Naive thymus-derived CD4-positive, alpha-beta T cell (primary cell): ENCODE measurements at regions not wholly inside any gene's neighbourhood (a gene's known extent, or its start where the extent isn't known, plus 50 kb on each side); places are given as distances from the start of the nearest gene placed in this dataset.
"Not testable (repeated sequence)": the region's sequence is repeated elsewhere in the genome, so short reads cannot be mapped to it uniquely, and the experiment has no call there.

Experiments
- ATAC-seq: fragments of 150-1000 bp; cut with Tn5 transposase; 2 replicates; pipeline ENCODE4 v1.10.0; 2021; ENCODE audit warnings: mild to moderate bottlenecking, moderate library complexity
- CTCF ChIA-PET: fragments of 350-600 bp; sonication (Branson Sonifier 250); formaldehyde crosslinking; loops from one replicate; lab custom pipeline; 2021; ENCODE audit warnings: antibody characterized with exemption; lab: Charles Lee
- POLR2A ChIA-PET: fragments of 350-600 bp; sonication (Branson Sonifier 250); formaldehyde crosslinking; loops from one replicate; lab custom pipeline; 2021; ENCODE audit warnings: antibody characterized with exemption, inconsistent platforms; lab: Charles Lee
- DNase-seq, 9 donors: peaks; one replicate each; pipeline versions ENCODE4 v3.0.0 to v3.0.0-alpha.2; 2020 to 2022; ENCODE audit warnings: mixed read lengths in 1 of 9
- H3K27ac ChIP-seq: one replicate; pipeline ENCODE4 v1.7.0; 2013; ENCODE audit warnings: mild to moderate bottlenecking, low read depth, low read length, moderate library complexity
- H3K27me3 ChIP-seq, 2 donors: one replicate each; pipeline ENCODE4 v1.7.0; 2013; ENCODE audit warnings: low read length in 2 of 2, mild to moderate bottlenecking in 2 of 2, moderate library complexity in 2 of 2; ENCODE audit not compliant: control insufficient read depth in 2 of 2, insufficient read depth in 2 of 2
- H3K36me3 ChIP-seq, 3 experiments: 1 replicate in 2 of 3; 2 replicates in 1 of 3; pipeline ENCODE4 v1.7.0; 2013; ENCODE audit warnings: low read length in 3 of 3, mild to moderate bottlenecking in 3 of 3, moderate library complexity in 1 of 3; ENCODE audit not compliant: insufficient read depth in 3 of 3, control insufficient read depth in 2 of 3
- H3K4me1 ChIP-seq, 2 donors: one replicate each; pipeline ENCODE4 v1.7.0; 2013; ENCODE audit warnings: low read length in 2 of 2, mild to moderate bottlenecking in 2 of 2, moderate library complexity in 1 of 2; ENCODE audit not compliant: control insufficient read depth in 2 of 2, insufficient read depth in 2 of 2
- H3K4me3 ChIP-seq: 2 replicates; pipeline ENCODE4 v1.7.0; 2013; ENCODE audit warnings: mild to moderate bottlenecking, low read length
- H3K9me3 ChIP-seq, 3 experiments: 1 replicate in 2 of 3; 2 replicates in 1 of 3; pipeline ENCODE4 v1.7.0; 2013; ENCODE audit warnings: low read length in 3 of 3; ENCODE audit not compliant: control insufficient read depth in 2 of 3
- H3K27ac Mint-ChIP-seq, 9 donors: one replicate each; pipeline ENCODE4 v1.8.0; 2020 to 2022; ENCODE audit warnings: mixed read lengths in 9 of 9, mild to moderate bottlenecking in 8 of 9, moderate library complexity in 5 of 9, inconsistent platforms in 2 of 9
- H3K27me3 Mint-ChIP-seq, 5 donors: one replicate each; pipeline ENCODE4 v1.8.0; 2021 to 2022; ENCODE audit warnings: mixed read lengths in 5 of 5, mild to moderate bottlenecking in 1 of 5
- H3K36me3 Mint-ChIP-seq, 5 donors: one replicate each; pipeline ENCODE4 v1.8.0; 2020 to 2022; ENCODE audit warnings: mixed read lengths in 5 of 5, mild to moderate bottlenecking in 3 of 5, inconsistent platforms in 1 of 5
- H3K4me1 Mint-ChIP-seq, 7 donors: one replicate each; pipeline ENCODE4 v1.8.0; 2020 to 2022; ENCODE audit warnings: mixed read lengths in 7 of 7, mild to moderate bottlenecking in 3 of 7, inconsistent platforms in 1 of 7
- H3K4me3 Mint-ChIP-seq, 10 donors: one replicate each; pipeline ENCODE4 v1.8.0; 2020 to 2022; ENCODE audit warnings: mild to moderate bottlenecking in 10 of 10, mixed read lengths in 10 of 10, moderate library complexity in 6 of 10, inconsistent platforms in 2 of 10
- H3K9me3 Mint-ChIP-seq, 11 donors: one replicate each; pipeline ENCODE4 v1.8.0; 2020 to 2022; ENCODE audit warnings: mixed read lengths in 11 of 11, mild to moderate bottlenecking in 4 of 11, inconsistent platforms in 1 of 11, moderate library complexity in 1 of 11
- intact Hi-C, 2 donors: fragments of 100-400 bp; cut with micrococcal nuclease; formaldehyde crosslinking; loops; one replicate each; pipeline ENCODE4 v1.15.1; 2023

DNA sequence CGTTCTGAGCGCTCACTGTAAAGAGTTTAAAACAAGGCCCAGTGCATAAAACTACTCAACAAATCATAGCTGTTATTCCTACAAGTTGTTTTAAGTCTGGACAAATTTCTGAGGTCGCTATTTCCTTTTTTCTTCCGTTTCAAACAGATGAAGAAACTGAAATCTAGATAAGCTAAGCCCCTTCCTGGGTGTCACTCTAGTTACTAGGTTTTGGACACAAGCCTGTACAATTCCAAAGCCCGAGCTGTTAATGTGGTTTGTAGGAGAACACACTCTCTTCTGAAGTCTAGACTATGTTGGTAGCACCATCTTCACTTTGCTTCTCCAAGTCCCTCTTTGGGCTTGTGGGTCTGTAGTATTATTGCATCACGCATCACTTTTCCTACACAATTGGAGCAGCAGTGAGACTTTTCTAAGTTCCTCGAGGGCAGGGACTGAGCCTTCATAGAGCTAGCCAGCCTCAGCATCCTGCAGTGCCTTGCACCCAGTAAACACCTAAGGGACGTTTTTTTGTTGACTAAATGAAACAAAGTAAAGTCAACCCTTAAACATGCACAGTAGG, 142.6 kb upstream of the PROK2 start:
- DNase-seq (no peak), ATAC-seq (no peak)
- Mint-ChIP-seq H3K4me3 (no peak overlapping the region), H3K36me3 (no peaks in the 10 kb centered on the region), H3K9me3 (no peaks in the 10 kb centered on the region), H3K4me1 (peaks cover 0 to 5% (median 0%) of the 10 kb centered on the region in 7 donors), H3K27ac (peak overlapping the region in 1 of 9 donors; percentile 39), H3K27me3 (peaks cover 0 to 4% (median 0%) of the 10 kb centered on the region in 5 donors)
- H3K4me3 ChIP-seq, result no peak overlapping the region
- H3K9me3 ChIP-seq, result no peaks in the 10 kb centered on the region
- intact Hi-C loops, result loop anchor here in 1 of 2 donors (5.0 kb wide), 1 partner anchor 215 kb away; no protein-coding TSS in a partner anchor
- H3K4me1 ChIP-seq, result no peaks in the 10 kb centered on the region
- no peaks in the 10 kb centered on the region for H3K36me3 ChIP-seq
- H3K27ac ChIP-seq, result no peak overlapping the region
- POLR2A ChIA-PET, result interaction anchor here (0.6 kb wide), 1 partner anchor 10 kb away, joined by 3 read pairs; no protein-coding TSS in a partner anchor
- no peaks in the 10 kb centered on the region for H3K27me3 ChIP-seq
- CTCF ChIA-PET, result interaction anchor here (0.9 kb wide), 1 partner anchor 891 kb away, joined by 3 read pairs; no protein-coding TSS in a partner anchor

- H3K4me1 ChIP-seq, result no peaks in the 10 kb centered on the region
- Mint-ChIP-seq H3K4me3 (no peak overlapping the region), H3K36me3 (no peaks in the 10 kb centered on the region), H3K27ac (peak overlapping the region in 1 of 9 donors; percentile 18), H3K4me1 (peaks cover 0 to 5% (median 0%) of the 10 kb centered on the region in 7 donors), H3K9me3 (no peaks in the 10 kb centered on the region), H3K27me3 (peaks cover 0 to 4% (median 0%) of the 10 kb centered on the region in 5 donors)
- no peak overlapping the region for H3K27ac ChIP-seq
- no peak for DNase-seq
- no peaks in the 10 kb centered on the region for H3K9me3 ChIP-seq
- CTCF ChIA-PET, result interaction anchor here (0.7 to 1.0 kb wide), 2 partner anchors 740 to 896 kb away, joined by 3 to 4 read pairs; no protein-coding TSS in a partner anchor
- ATAC-seq, result no peak
- intact Hi-C loops, result loop anchor here (1.0 to 5.0 kb wide), 5 partner anchors 214 to 896 kb away; no protein-coding TSS in a partner anchor
- no peak overlapping the region for H3K4me3 ChIP-seq
- no peaks in the 10 kb centered on the region for H3K27me3 ChIP-seq
- no peaks in the 10 kb centered on the region for H3K36me3 ChIP-seq
- POLR2A ChIA-PET, result no interaction called here
Measured at GRCh38 chr3:71926616-71927015, 141.7 kb upstream of the PROK2 start.

DNA sequence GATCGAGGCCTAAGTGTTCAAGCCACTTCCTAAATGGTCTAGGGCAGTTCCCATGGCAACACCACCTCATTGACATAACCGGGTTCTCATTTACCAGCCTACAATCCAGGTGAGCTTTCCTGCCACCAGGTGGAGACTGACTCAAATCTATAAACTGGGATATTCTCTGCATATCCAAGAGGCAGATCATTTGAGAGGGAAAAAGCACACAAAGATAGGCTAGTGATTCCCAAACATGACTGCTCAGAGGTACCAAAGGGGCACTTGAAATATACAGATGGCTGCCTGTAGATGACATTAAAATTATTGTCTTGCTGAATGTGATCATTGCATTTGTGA, 141.3 kb upstream of the PROK2 start:
- Histone ChIP-seq H3K4me1 (no peaks in the 10 kb centered on the region), H3K36me3 (no peaks in the 10 kb centered on the region), H3K4me3 (no peak overlapping the region), H3K27ac (no peak overlapping the region), H3K9me3 (no peaks in the 10 kb centered on the region), H3K27me3 (no peaks in the 10 kb centered on the region)
- Mint-ChIP-seq H3K4me1 (peaks cover 0 to 5% (median 0%) of the 10 kb centered on the region in 7 donors), H3K4me3 (no peak overlapping the region), H3K36me3 (no peaks in the 10 kb centered on the region), H3K9me3 (no peaks in the 10 kb centered on the region), H3K27me3 (peaks cover 0 to 4% (median 0%) of the 10 kb centered on the region in 5 donors), H3K27ac (peak overlapping the region in 1 of 9 donors; percentile 18)
- ATAC-seq, result no peak
- POLR2A ChIA-PET, result no interaction called here
- DNase-seq, result peak in 4 of 9 donors; percentile 10 to 35 (median 15)
- CTCF ChIA-PET, result interaction anchor here (0.7 to 1.0 kb wide), 3 partner anchors 740 to 900 kb away, joined by 3 to 4 read pairs (median 3); no protein-coding TSS in a partner anchor
- intact Hi-C loops, result loop anchor here (1.0 to 5.0 kb wide), 5 partner anchors 214 to 896 kb away; no protein-coding TSS in a partner anchor

- H3K27ac ChIP-seq, H3K4me1 Mint-ChIP-seq, H3K27me3 Mint-ChIP-seq, H3K36me3 ChIP-seq, H3K27me3 ChIP-seq, H3K36me3 Mint-ChIP-seq, ATAC-seq, H3K4me3 ChIP-seq, H3K4me3 Mint-ChIP-seq, H3K4me1 ChIP-seq, DNase-seq, H3K9me3 ChIP-seq, H3K9me3 Mint-ChIP-seq, POLR2A ChIA-PET, H3K27ac Mint-ChIP-seq: not testable (repeated sequence)
- CTCF ChIA-PET, result interaction anchor here (0.6 to 1.0 kb wide), 4 partner anchors 741 to 900 kb away, joined by 3 to 4 read pairs (median 3); no protein-coding TSS in a partner anchor
- intact Hi-C loops, result loop anchor here (1.0 to 5.0 kb wide), 5 partner anchors 213 to 897 kb away; no protein-coding TSS in a partner anchor
Measured at GRCh38 chr3:71925511-71926261, 140.7 kb upstream of the PROK2 start.

DNA sequence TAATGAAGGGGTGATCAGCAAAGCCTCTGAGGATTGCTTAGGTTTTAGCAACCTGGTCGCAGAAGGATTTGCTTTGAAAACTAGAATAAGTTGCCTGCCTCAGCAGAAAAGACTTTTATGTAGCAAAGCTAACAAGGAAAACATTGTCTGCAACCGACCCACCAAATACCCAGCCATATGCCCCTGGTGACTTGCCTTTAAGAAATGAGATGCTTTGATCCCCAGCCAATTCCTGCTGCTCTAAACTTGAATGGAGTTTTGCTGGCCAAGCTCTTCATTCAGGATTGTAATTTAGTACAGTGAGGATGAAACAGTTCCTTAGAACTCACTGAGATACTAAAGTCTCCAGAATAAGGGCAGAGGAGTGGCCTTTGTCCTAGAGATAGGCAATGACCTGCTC, 139.8 kb upstream of the PROK2 start:
- H3K27me3 Mint-ChIP-seq, result peaks cover 0 to 4% (median 2%) of the 10 kb centered on the region in 5 donors
- ATAC-seq, result no peak
- Histone ChIP-seq H3K27me3 (no peaks in the 10 kb centered on the region), H3K27ac (no peak overlapping the region), H3K4me1 (no peaks in the 10 kb centered on the region), H3K4me3 (no peak overlapping the region), H3K9me3 (no peaks in the 10 kb centered on the region), H3K36me3 (no peaks in the 10 kb centered on the region)
- no peak for DNase-seq
- POLR2A ChIA-PET, result no interaction called here
- H3K4me1 Mint-ChIP-seq, result peaks cover 0 to 5% (median 0%) of the 10 kb centered on the region in 7 donors
- no peak overlapping the region for H3K4me3 Mint-ChIP-seq
- CTCF ChIA-PET, result no interaction called here
- intact Hi-C loops, result loop anchor here in 1 of 2 donors (5.0 kb wide), 1 partner anchor 212 kb away; no protein-coding TSS in a partner anchor
- H3K27ac Mint-ChIP-seq, result no peak overlapping the region
- H3K9me3 Mint-ChIP-seq, result no peaks in the 10 kb centered on the region
- H3K36me3 Mint-ChIP-seq, result no peaks in the 10 kb centered on the region

DNA sequence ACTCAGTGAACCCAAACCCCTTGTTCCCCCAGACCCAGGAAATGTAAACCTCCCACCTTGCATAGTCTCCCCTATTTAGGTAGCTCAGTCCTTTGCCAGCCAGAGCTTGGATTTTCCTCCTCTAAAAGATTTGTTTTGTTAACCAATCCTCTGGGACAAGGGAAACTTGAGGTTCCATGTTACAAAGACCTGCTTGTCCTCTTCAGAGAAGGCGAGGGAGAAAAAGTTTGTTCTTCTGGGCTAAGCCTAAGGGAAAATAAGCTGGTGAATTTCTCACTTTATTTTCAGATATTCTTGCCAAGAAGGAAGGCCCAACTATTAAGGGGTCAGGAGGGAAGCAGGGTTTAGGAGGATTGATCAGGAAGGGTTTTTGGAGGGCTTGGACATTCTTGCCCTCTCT, 136.1 kb upstream of the PROK2 start:
- intact Hi-C loops, result no loop called here
- H3K4me1 ChIP-seq, result no peaks in the 10 kb centered on the region
- peaks cover 0 to 11% (median 7%) of the 10 kb centered on the region in 5 donors for H3K27me3 Mint-ChIP-seq
- POLR2A ChIA-PET, result no interaction called here
- H3K27ac Mint-ChIP-seq, result no peak overlapping the region
- no peaks in the 10 kb centered on the region for H3K9me3 ChIP-seq
- no peak for ATAC-seq
- peaks cover 0 to 6% (median 0%) of the 10 kb centered on the region in 5 donors for H3K36me3 Mint-ChIP-seq
- peaks cover 0 to 3% (median 0%) of the 10 kb centered on the region in 11 donors for H3K9me3 Mint-ChIP-seq
- CTCF ChIA-PET, result no interaction called here
- H3K4me3 Mint-ChIP-seq, result no peak overlapping the region
- H3K36me3 ChIP-seq, result no peaks in the 10 kb centered on the region
- DNase-seq, result no peak
- no peak overlapping the region for H3K27ac ChIP-seq
- H3K4me3 ChIP-seq, result no peak overlapping the region
- H3K4me1 Mint-ChIP-seq, result peaks cover 0 to 3% (median 0%) of the 10 kb centered on the region in 7 donors
- no peaks in the 10 kb centered on the region for H3K27me3 ChIP-seq
